Testis (tissue), 2 donors: ENCODE measurements at regions not wholly inside any gene's neighbourhood (a gene's known extent, or its start where the extent isn't known, plus 50 kb on each side); places are given as distances from the start of the nearest gene placed in this dataset.

Experiments
- DNase-seq: peaks from one replicate; pipeline ENCODE4 v3.0.0-alpha.2; 2019
- H3K27ac ChIP-seq, 2 donors: fragments of 200-600 bp; sonication (generic); one replicate each; pipeline ENCODE4 v1.5.1; 2019
- H3K27me3 ChIP-seq: fragments of 200-600 bp; sonication (generic); one replicate; pipeline ENCODE4 v1.5.1; 2019
- H3K36me3 ChIP-seq: fragments of 200-600 bp; sonication (generic); one replicate; pipeline ENCODE4 v1.5.1; 2017; ENCODE audit warnings: low read depth; ENCODE audit errors: missing control alignments
- H3K4me1 ChIP-seq: fragments of 200-600 bp; sonication (generic); one replicate; pipeline ENCODE4 v1.5.1; 2019
- H3K4me3 ChIP-seq, 2 donors: fragments of 200-600 bp; sonication (generic); one replicate each; pipeline ENCODE4 v1.5.1; 2017 to 2019
- H3K9me3 ChIP-seq: fragments of 200-600 bp; sonication (generic); one replicate; pipeline ENCODE4 v1.5.1; 2017
- CTCF ChIP-seq, 3 experiments: fragments of 450-650 bp in 2 of 3; fragments of 200-600 bp in 1 of 3; sonication (generic) in 1 of 3; IDR thresholded peaks; one replicate each; pipeline ENCODE4 v1.5.1; 2016 to 2019; ENCODE audit warnings: antibody characterized with exemption in 3 of 3, mild to moderate bottlenecking in 2 of 3, moderate library complexity in 1 of 3
- POLR2A ChIP-seq: fragments of 450-650 bp; IDR thresholded peaks from one replicate; pipeline ENCODE4 v1.6.1; 2017; ENCODE audit warnings: antibody characterized with exemption, mild to moderate bottlenecking, moderate library complexity
- WGBS, 2 donors: methylation state at CpG; one replicate each; pipeline ENCODE4 v1.1.5; 2018; 5-methylcytosine and 5-hydroxymethylcytosine counted together
- intact Hi-C: fragments of 100-400 bp; cut with DNase I; formaldehyde crosslinking; loops from one replicate; pipeline ENCODE4 v1.15.1; 2023; ENCODE audit warnings: low total_unique reads

GRCh38 chr22:49483281-49483870, 344.3 kb downstream of the BRD1 start:
- no peaks in the 10 kb centered on the region for H3K9me3 ChIP-seq
- 84 to 86% methylated on average over 17 of the region's 17 CpGs for WGBS, 2 donors
- TF ChIP-seq CTCF (IDR thresholded peaks at IDR 0.05) (no peak), POLR2A (no peak)
- intact Hi-C loops = no loop called here
- no peaks in the 10 kb centered on the region for H3K36me3 ChIP-seq
- H3K4me3 ChIP-seq = no peak overlapping the region
- H3K27ac ChIP-seq = no peak overlapping the region
- peaks cover 4% of the 10 kb centered on the region for H3K4me1 ChIP-seq
- no peak for DNase-seq
- H3K27me3 ChIP-seq = no peaks in the 10 kb centered on the region

GRCh38 chr22:49482811-49483210, 344.9 kb downstream of the BRD1 start:
- WGBS, 2 donors = 85 to 87% methylated on average over 13 of the region's 13 CpGs
- Histone ChIP-seq H3K27me3 (no peaks in the 10 kb centered on the region), H3K4me3 (no peak overlapping the region), H3K9me3 (no peaks in the 10 kb centered on the region), H3K4me1 (peaks cover 4% of the 10 kb centered on the region), H3K27ac (no peak overlapping the region), H3K36me3 (no peaks in the 10 kb centered on the region)
- intact Hi-C loops = no loop called here
- TF ChIP-seq CTCF (IDR thresholded peaks at IDR 0.05) = no peak
- no peak for TF ChIP-seq POLR2A
- DNase-seq = no peak

- peak; percentile 67 for DNase-seq
- H3K9me3 ChIP-seq = no peaks in the 10 kb centered on the region
- peak overlapping the region in 1 of 2 donors; percentile 15 for H3K27ac ChIP-seq
- no peaks in the 10 kb centered on the region for H3K36me3 ChIP-seq
- peak overlapping the region; percentile 1 to 38 for H3K4me3 ChIP-seq
- no peaks in the 10 kb centered on the region for H3K27me3 ChIP-seq
- peaks cover 4% of the 10 kb centered on the region for H3K4me1 ChIP-seq
- TF ChIP-seq CTCF (IDR thresholded peaks at IDR 0.05) (no peak), POLR2A (no peak)
- WGBS, 2 donors = 8 to 13% methylated on average over 20 to 35 of the region's 35 CpGs
- intact Hi-C loops = no loop called here
These were observed 345.8 kb downstream of the BRD1 start for GRCh38 chr22:49481659-49482399.

- H3K4me1 ChIP-seq = peaks cover 4% of the 10 kb centered on the region
- no peak for TF ChIP-seq CTCF (IDR thresholded peaks at IDR 0.05)
- no peak for TF ChIP-seq POLR2A
- H3K9me3 ChIP-seq = no peaks in the 10 kb centered on the region
- H3K27ac ChIP-seq = no peak overlapping the region
- intact Hi-C loops = no loop called here
- no peak overlapping the region for H3K4me3 ChIP-seq
- H3K27me3 ChIP-seq = no peaks in the 10 kb centered on the region
- H3K36me3 ChIP-seq = no peaks in the 10 kb centered on the region
- DNase-seq = peak; percentile 81
- WGBS, 2 donors = 41 to 44% methylated on average over 23 of the region's 23 CpGs
These were observed 346.6 kb downstream of the BRD1 start for GRCh38 chr22:49480896-49481658.
